ENCODE measurements at regions not wholly inside any gene's neighbourhood (a gene's known extent, or its start where the extent isn't known, plus 50 kb on each side); places are given as distances from the start of the nearest gene placed in this dataset.
A peak's percentile ranks its signal among the peaks of the same experiment; 100 is the strongest.
"Not testable (repeated sequence)": the region's sequence is repeated elsewhere in the genome, so short reads cannot be mapped to it uniquely, and the experiment has no call there.

DNA sequence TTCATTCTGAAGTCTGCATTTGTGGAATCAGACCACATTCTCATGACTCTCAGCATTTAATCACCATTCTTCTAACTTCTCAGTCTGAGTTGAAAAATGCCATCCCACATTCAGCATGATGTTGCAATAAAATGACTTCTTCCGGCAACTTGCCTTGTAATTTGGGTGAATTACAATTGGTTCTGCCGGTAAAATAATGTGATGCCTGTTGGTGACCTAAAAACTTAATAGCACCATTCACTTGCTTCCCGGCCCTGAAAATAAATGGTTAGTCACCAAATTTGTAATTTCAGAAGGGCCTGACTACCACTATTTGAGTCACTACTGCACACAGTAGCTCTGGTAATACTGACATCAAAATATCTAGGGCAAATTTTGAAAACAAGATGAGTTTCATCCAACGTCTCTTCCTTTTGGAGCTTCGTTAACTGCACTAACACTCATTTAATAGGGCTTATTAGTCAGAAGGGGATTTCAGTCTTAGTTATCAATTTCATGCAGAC lies 637.1 kb upstream of the CHAC2 start:
- H3K4me3 ChIP-seq (replicated peaks; ENCODE audit: low read depth, low read length) = no peak overlapping the region
- no peak for TF ChIP-seq CTCF (IDR thresholded peaks at IDR 0.05; ENCODE audit: low read length, missing control alignments)
- DNase-seq (ENCODE audit: low read depth) = peak; percentile 66

DNA sequence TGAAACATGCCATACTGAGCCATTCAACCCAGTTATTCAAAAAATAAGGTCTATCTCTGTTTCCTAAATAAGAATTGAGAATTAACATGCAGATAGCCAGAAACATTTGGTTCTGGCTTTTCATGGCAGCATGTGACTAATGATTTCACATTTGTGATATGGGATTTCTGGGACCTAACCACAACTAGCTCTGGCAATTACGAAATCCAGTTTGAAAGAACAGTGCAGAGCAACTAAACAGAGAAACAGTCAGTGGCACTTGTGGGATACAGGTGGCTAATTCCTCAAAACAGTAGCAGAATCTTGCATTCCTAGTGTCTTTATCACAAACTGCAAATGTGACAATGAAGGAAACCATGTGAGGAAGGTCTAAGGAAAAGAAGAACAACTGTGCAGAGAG lies 637.8 kb upstream of the CHAC2 start:
- TF ChIP-seq CTCF (IDR thresholded peaks at IDR 0.05; ENCODE audit: low read length, missing control alignments) = no peak
- no peak overlapping the region for H3K4me3 ChIP-seq (replicated peaks; ENCODE audit: low read depth, low read length)
- DNase-seq (ENCODE audit: low read depth) = peak; percentile 80

DNA sequence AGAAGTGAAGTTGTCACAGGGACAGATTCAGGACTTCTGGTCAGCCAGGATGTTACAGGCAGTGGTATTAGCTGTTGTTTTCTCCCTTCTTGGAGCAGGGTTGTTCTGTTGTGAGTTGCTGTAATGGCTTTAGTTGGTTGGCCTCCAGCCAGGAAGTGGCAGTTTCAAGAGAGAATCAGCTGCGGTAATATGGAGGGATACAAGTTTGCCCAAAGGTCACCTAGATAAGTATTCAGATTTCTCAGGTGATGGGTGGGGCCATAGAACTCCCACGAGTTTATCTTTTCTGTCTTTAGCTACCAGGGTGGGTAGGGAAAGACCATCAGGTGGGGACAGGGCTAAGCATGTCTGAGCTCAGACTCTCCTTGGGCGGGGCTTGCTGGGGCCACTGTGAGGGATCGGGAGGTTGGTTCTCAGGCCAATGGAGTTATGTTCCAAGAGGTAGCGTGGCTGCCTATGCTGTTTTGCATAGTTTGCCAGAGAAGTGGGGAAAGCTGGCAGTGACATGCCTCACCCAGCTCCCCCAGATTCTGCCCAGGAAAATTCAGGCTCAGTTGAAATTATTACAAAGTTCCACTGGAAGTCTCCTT lies 640.4 kb upstream of the CHAC2 start:
- TF ChIP-seq CTCF (IDR thresholded peaks at IDR 0.05; ENCODE audit: low read length, missing control alignments) = no peak
- no peak for DNase-seq (ENCODE audit: low read depth)
- H3K4me3 ChIP-seq (replicated peaks; ENCODE audit: low read depth, low read length) = no peak overlapping the region

- H3K4me3 ChIP-seq (replicated peaks; ENCODE audit: low read depth, low read length) = no peak overlapping the region
- DNase-seq (ENCODE audit: low read depth) = no peak
- no peak for TF ChIP-seq CTCF (IDR thresholded peaks at IDR 0.05; ENCODE audit: low read length, missing control alignments)
Measured at GRCh38 chr2:53114991-53115390, 652.6 kb upstream of the CHAC2 start.

GRCh38 chr2:53114582-53114981 lies 653.0 kb upstream of the CHAC2 start:
- H3K4me3 ChIP-seq (replicated peaks; ENCODE audit: low read depth, low read length) = no peak overlapping the region
- no peak for DNase-seq (ENCODE audit: low read depth)
- no peak for TF ChIP-seq CTCF (IDR thresholded peaks at IDR 0.05; ENCODE audit: low read length, missing control alignments)

GRCh38 chr2:53112408-53112807 lies 655.2 kb upstream of the CHAC2 start:
- not testable (repeated sequence) for DNase-seq (ENCODE audit: low read depth); H3K4me3 ChIP-seq (replicated peaks; ENCODE audit: low read depth, low read length)

DNA sequence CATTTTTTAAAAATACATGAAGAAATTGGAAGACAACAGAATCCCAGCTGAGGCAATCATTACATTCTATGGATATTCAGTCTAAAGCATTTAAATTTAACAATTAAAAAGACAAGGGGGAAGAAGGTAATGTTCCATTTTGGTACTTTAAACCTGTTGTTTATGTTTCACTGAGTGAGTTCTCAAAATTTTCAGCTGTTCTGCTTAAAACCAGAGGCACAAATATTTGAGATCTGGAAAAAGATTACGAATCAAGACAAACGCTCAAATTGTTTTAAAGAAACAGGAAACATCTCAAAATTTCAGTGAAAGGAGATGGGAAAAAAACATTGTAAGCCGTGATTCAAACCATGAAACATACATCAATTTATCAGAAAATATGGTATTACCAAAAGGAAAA lies 656.2 kb upstream of the CHAC2 start:
- no peak for TF ChIP-seq CTCF (IDR thresholded peaks at IDR 0.05; ENCODE audit: low read length, missing control alignments)
- DNase-seq (ENCODE audit: low read depth) = no peak
- no peak overlapping the region for H3K4me3 ChIP-seq (replicated peaks; ENCODE audit: low read depth, low read length)
